GM19035 (cell line): ENCODE measurements at regions not wholly inside any gene's neighbourhood (a gene's known extent, or its start where the extent isn't known, plus 50 kb on each side); places are given as distances from the start of the nearest gene placed in this dataset.

Experiments used
- ATAC-seq: cut with Tn5 transposase; IDR thresholded peaks from one replicate; pipeline ENCODE4 v1.9.1; 2021; ENCODE audit not compliant: unreplicated experiment

- ATAC-seq = no peak
These were observed 131.3 kb upstream of the ABCA1 start for GRCh38 chr9:105059252-105059651.

GRCh38 chr9:105062222-105062855, 134.4 kb upstream of the ABCA1 start:
- ATAC-seq = no peak

- no peak for ATAC-seq
These were observed 136.5 kb upstream of the ABCA1 start for GRCh38 chr9:105064248-105065097.

- ATAC-seq = no peak
These were observed 137.4 kb upstream of the ABCA1 start for GRCh38 chr9:105065098-105066088.

- ATAC-seq = no peak
These were observed 138.4 kb upstream of the ABCA1 start for GRCh38 chr9:105066275-105066865.

GRCh38 chr9:105067895-105068580, 140.1 kb upstream of the ABCA1 start:
- no peak for ATAC-seq

- no peak for ATAC-seq
These were observed 141.3 kb upstream of the ABCA1 start for GRCh38 chr9:105069285-105069684.

- no peak for ATAC-seq
These were observed 141.7 kb upstream of the ABCA1 start for GRCh38 chr9:105069696-105070095.

GRCh38 chr9:105070176-105070575, 142.2 kb upstream of the ABCA1 start:
- no peak for ATAC-seq

- no peak for ATAC-seq
These were observed 144.5 kb upstream of the ABCA1 start for GRCh38 chr9:105072476-105072875.

- ATAC-seq = no peak
These were observed 145.2 kb upstream of the ABCA1 start for GRCh38 chr9:105073147-105073546.

GRCh38 chr9:105074491-105074890, 146.5 kb upstream of the ABCA1 start:
- ATAC-seq = no peak

- ATAC-seq = no peak
These were observed 148.8 kb upstream of the ABCA1 start for GRCh38 chr9:105076729-105077128.

GRCh38 chr9:105079457-105079856, 151.5 kb upstream of the ABCA1 start:
- no peak for ATAC-seq

- no peak for ATAC-seq
These were observed 154.9 kb upstream of the ABCA1 start for GRCh38 chr9:105082843-105083242.

- ATAC-seq = no peak
These were observed 155.3 kb upstream of the ABCA1 start for GRCh38 chr9:105083256-105083655.

GRCh38 chr9:105087910-105088898, 156.2 kb upstream of the SLC44A1 start:
- no peak for ATAC-seq

GRCh38 chr9:105089874-105090273, 154.6 kb upstream of the SLC44A1 start:
- ATAC-seq = no peak

- no peak for ATAC-seq
These were observed 153.3 kb upstream of the SLC44A1 start for GRCh38 chr9:105091004-105091640.
